ENCODE measurements at regions not wholly inside any gene's neighbourhood (a gene's known extent, or its start where the extent isn't known, plus 50 kb on each side); places are given as distances from the start of the nearest gene placed in this dataset.

DNA sequence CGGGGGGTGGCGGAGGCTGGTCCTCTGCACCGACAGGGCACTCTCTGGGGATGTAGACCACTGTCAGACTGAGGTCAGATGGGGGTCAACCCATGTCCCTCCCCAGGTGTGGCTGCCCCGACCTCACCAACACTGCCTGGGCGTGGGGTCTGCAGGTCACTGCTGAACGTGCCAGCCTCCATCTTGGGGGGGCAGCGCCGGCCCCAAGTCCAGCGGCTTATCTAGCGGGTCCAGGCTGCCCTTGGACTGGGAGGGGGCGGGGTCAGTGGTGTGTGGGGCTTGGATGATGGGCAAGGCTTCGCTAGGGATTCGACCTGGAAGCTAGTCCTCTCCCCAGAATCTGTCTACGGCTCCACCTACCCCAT, 178.2 kb downstream of the IGLL1 start:
- H3K27ac Mint-ChIP-seq = no peak overlapping the region
- CTCF ChIA-PET = no interaction called here
- no peaks in the 10 kb centered on the region for H3K9me3 Mint-ChIP-seq (ENCODE audit: low read depth)
- H3K27me3 Mint-ChIP-seq = peaks cover 3% of the 10 kb centered on the region
- H3K4me1 Mint-ChIP-seq = no peaks in the 10 kb centered on the region
- H3K36me3 Mint-ChIP-seq = no peaks in the 10 kb centered on the region
- no peak overlapping the region for H3K4me3 Mint-ChIP-seq
- no peak for DNase-seq
- no peak for ATAC-seq

DNA sequence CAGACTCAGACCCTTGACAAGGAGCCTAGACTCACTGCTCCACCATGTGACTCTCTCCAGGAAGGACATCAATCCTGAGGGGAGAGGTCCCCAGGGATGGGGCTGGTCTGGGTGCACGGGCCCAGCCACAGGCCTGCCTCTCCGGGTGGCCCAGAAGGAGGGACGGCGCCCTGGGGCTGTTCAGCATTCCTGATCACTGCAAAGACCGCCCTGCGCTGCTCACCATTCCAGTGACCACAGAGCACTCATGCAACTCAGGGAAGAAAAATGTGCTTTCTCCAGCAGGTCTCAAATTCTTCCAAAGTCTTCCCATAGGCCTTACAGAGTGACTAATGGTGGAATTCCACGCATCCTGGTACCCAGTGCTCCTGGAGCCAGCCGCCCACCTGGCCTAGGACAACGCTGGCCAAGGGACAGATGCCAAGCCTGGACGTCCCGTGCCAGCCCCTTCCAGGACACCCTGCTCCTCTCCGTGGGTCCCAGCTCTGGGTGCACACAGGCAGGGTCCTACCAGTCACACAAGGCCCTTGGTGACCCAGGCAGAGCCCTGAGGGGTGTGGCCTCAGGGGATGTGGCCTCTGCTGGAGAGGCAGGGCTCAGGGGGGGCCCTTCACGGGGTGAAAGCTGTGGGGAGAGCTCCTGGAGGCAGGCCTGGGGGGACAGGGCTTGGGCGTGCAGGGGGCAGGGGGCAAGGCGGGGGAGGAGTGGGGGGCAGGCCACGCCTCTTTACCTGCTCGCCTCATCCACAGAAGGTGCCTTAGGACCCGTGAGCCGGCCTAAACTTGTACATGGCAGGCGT, 178.8 kb downstream of the IGLL1 start:
- no peaks in the 10 kb centered on the region for H3K36me3 Mint-ChIP-seq
- DNase-seq (no peak), ATAC-seq (no peak)
- H3K4me3 Mint-ChIP-seq = no peak overlapping the region
- CTCF ChIA-PET = no interaction called here
- H3K27me3 Mint-ChIP-seq = peaks cover 1% of the 10 kb centered on the region
- no peaks in the 10 kb centered on the region for H3K9me3 Mint-ChIP-seq (ENCODE audit: low read depth)
- H3K27ac Mint-ChIP-seq = no peak overlapping the region
- H3K4me1 Mint-ChIP-seq = peaks cover 2% of the 10 kb centered on the region

DNA sequence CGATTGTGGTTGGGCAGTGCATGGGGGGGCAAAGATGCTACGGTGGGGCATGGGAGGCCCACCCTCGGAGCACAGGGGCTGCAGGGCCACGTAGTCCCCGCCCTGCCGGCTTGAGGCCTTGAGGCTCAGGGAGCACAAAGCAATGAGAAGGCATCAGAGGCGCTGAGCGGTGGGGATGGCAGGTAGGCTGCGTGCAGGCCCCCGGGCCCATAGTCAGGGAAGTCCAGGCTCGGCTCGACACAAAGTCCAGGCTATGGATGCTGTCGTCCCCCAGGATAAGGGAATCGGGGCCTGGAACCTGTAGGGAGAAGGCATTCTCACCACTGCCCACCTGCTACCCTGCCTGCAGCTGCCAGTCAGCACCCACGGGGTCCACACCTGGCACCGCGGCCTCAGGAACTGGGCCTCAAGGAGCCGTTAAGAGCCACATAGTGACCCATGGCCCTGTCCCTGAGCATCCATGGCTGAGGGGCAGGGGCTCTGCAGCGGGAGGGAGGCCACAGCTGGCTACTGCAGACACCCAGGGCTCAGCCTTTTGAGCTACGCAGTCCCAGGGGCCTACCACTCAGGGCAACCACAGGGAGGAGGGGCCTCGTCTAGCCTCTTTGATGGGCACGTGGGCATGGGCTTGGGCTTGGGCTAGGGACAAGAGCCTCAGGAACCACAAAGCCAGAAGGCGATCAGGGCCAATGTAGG, 179.7 kb downstream of the IGLL1 start:
- no peak overlapping the region for H3K4me3 Mint-ChIP-seq

DNA sequence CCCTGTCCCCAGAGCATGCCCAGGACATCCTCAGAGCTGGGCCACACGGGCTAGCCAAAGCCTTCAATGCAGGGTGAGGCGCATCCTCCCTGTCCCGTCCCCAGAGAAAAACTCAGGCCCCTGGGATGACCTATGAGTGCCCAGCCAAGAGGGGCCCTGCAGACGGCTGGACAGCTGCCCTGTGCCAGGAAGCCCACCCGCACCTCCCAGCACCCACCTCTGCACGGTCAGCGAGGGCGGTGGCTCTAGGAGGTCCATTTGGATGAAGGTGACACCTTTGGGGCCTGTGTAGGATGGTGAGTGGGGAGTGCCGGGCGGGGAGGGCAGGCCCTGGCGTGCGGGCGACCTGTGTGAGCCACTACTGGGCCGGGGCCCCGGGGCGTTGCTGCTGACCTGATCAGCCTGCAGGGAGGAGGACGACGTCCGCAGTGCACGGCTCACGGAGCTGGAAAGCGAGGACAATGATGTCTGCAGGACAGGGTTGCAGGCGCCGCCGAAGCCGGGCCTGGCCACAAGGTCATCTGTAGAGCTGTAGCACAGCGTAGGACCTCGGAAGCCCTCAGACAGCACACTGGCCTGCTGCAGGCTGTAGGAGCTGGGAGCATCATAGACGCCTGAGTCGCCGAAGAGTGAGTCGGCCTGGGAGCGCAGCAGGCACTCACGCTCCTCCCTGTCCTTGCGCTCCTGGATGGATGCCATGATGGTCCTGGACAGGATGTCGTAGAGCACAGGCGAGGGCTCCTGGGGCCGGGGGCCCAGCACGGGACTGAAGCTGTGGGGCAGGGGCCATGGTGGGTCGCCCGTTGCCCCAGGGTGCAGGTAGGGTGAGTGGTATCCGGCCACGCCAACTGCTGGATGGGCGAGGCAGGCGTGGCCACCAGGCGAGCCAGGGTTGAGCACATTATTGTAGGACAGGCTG, 180.5 kb downstream of the IGLL1 start:
- peaks cover 2% of the 10 kb centered on the region for H3K4me1 Mint-ChIP-seq
- no peaks in the 10 kb centered on the region for H3K36me3 Mint-ChIP-seq
- DNase-seq = no peak
- H3K4me3 Mint-ChIP-seq = no peak overlapping the region
- H3K27ac Mint-ChIP-seq = no peak overlapping the region
- no peaks in the 10 kb centered on the region for H3K9me3 Mint-ChIP-seq (ENCODE audit: low read depth)
- no peaks in the 10 kb centered on the region for H3K27me3 Mint-ChIP-seq
- ATAC-seq = no peak
- CTCF ChIA-PET = interaction anchor here (2.3 kb wide), 1 partner anchor 14 kb away, joined by 7 read pairs; no protein-coding TSS in a partner anchor

More for the DNA sequence above, 179.7 kb downstream of the IGLL1 start:
- ATAC-seq (no peak), DNase-seq (no peak)
- no peaks in the 10 kb centered on the region for H3K36me3 Mint-ChIP-seq
- no peak overlapping the region for H3K27ac Mint-ChIP-seq
- no peaks in the 10 kb centered on the region for H3K9me3 Mint-ChIP-seq (ENCODE audit: low read depth)
- H3K4me1 Mint-ChIP-seq = peaks cover 2% of the 10 kb centered on the region
- CTCF ChIA-PET = interaction anchor here (2.3 kb wide), 1 partner anchor 15 kb away, joined by 7 read pairs; no protein-coding TSS in a partner anchor
- no peaks in the 10 kb centered on the region for H3K27me3 Mint-ChIP-seq

DNA sequence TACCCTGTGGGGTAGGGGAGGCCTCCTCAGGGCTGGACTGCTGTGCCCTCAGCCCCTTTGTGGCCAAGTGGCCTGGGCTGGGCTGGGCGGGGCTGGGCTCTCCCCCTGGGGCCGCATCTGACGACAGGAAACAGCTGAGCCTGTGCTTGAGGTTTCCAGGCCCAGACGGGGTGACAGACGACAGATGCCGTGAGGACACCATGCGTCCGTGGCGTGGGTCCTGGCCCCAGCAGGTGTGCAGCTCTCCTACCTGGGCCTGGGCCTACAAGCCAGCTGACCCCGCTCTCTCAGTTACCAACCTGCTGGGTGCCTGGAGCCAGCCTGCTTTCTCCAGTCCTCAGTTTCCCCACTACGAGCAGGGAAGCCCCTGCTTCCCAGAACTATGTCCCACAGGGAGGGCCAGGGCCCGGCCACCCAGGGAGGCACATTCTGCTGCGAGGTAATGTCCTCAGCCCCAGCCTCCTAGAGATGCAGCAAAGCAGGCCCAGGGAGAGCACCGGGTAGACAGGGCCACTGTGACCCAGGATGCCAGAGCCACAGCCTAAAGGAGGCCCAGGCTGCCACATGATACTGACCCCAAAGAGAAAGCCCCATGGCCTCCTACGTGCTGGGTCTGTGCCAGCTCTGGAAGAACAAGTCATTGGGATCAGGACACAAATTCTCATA, 181.3 kb downstream of the IGLL1 start:
- CTCF ChIA-PET = interaction anchor here (2.3 kb wide), 1 partner anchor 13 kb away, joined by 7 read pairs; no protein-coding TSS in a partner anchor
- Mint-ChIP-seq H3K4me3 (no peak overlapping the region), H3K36me3 (no peaks in the 10 kb centered on the region), H3K27me3 (no peaks in the 10 kb centered on the region), H3K27ac (no peak overlapping the region), H3K9me3 (ENCODE audit: low read depth) (no peaks in the 10 kb centered on the region), H3K4me1 (peaks cover 2% of the 10 kb centered on the region)
- DNase-seq (no peak), ATAC-seq (no peak)

DNA sequence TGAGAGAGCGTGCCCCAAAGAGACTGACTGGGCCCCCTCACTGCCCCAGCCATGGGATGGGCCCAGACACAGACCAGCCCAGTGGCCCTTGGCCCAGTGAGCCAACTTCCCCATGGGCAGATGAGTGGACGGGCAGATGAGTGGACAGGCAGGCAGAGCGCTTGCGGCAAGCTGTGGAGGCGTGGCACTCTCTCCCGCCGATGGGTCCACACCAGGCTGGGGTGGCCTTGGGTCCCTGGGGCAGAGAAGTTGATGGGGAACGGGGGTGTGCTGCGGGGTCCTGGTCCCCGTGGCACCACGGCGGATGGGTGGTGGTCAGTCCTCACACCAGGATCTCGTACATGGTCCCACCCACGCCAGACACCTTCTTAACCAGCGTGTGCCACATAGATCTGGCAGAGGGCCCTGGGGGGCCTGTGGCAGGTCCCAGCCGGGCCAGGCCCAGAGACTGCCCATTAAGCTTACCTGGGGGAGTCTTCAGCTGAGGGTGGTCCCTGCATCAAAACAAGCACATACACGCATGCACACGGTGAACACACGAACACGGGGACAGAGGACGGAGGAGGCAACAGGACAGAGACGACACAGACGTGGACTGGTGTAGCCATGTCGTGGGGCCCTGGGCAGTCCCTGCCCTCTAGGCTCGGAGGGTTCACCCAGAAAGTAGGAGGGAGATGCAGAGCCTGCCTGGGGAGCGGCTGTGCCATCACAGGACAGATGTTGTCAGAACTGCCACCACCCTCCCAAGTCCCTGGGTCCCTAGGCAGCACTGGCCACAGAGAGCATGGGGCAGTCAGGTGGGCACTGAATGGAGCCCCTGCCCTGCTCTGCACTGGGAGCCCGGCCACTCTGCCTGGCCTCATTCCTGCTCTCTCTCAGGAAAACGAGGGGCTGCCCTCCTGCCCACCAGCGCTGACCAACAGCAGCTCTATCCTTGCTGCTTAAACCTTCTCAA, 182.2 kb downstream of the IGLL1 start:
- H3K36me3 Mint-ChIP-seq = no peaks in the 10 kb centered on the region
- DNase-seq (no peak), ATAC-seq (no peak)
- H3K9me3 Mint-ChIP-seq (ENCODE audit: low read depth) = no peaks in the 10 kb centered on the region
- no peak overlapping the region for H3K4me3 Mint-ChIP-seq
- no peaks in the 10 kb centered on the region for H3K27me3 Mint-ChIP-seq
- H3K27ac Mint-ChIP-seq = no peak overlapping the region
- H3K4me1 Mint-ChIP-seq = peaks cover 2% of the 10 kb centered on the region
- CTCF ChIA-PET = interaction anchor here (2.3 kb wide), 1 partner anchor 12 kb away, joined by 7 read pairs; no protein-coding TSS in a partner anchor

DNA sequence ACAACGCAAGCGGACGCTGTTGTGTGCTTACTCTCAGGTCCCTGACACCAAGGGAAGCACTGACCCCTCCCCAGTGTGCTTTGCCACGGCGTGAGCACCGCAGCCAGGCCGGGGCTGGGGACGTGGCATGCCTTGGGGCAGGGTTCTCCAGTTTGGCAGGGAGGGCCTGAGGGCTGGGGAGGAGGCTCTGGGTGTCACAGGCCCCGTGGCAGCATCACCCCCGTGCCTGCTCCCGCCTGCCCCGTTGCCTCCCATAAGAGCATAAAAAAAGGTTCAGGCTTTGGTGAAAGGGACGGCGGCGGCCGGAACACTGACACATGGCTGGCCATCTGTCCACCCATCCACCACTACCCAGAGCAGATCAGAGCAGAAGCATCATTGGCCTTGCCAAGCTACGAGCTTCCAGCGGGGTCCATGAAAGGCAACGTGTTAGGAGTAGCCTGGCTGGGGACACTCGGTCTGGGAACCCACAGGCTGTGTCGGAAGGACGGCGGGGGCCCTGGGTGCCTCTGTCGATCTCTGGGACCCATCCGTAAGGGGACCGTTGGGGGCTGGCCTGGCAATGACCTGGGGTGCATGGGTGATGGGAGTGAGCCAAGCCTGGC, 183.0 kb downstream of the IGLL1 start:
- Mint-ChIP-seq H3K36me3 (no peaks in the 10 kb centered on the region), H3K27ac (no peak overlapping the region)
- CTCF ChIA-PET = no interaction called here

DNA sequence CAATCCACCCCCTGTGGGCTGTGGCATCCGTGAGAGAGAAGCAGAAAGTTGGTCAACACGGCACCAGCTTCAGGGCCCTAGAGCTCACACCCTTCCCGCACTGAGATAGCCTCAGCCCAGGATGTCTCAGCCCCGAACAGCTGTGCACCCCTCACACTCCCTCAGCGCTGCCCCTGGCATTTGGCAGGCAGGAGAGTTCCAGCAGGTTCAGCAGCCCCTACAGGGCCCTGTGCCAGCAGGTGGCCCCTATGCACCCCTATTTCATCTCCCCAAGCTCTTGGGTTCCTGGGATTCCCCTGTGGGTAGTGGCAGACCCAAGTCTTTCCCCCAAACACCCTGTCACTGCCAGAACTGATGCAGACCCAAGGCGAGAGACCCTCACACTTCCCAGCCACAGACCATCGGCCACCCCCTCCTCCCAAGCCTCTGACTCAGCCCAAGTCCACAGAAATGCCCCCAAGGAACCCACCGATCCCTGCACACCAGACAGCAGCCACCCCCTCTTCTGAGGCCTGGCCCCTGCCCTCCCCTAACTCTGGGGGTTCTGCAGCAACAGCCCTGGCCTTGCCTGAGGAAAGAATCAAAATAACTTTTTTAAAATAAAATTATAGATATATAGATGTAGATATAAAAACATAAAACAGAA, 183.6 kb downstream of the IGLL1 start:
- Mint-ChIP-seq H3K27ac (no peak overlapping the region), H3K4me3 (no peak overlapping the region), H3K27me3 (no peaks in the 10 kb centered on the region), H3K36me3 (no peaks in the 10 kb centered on the region), H3K4me1 (peaks cover 2% of the 10 kb centered on the region), H3K9me3 (ENCODE audit: low read depth) (no peaks in the 10 kb centered on the region)
- no peak for DNase-seq
- no peak for ATAC-seq
- CTCF ChIA-PET = no interaction called here

More for the DNA sequence above, 183.0 kb downstream of the IGLL1 start:
- H3K4me3 Mint-ChIP-seq = no peak overlapping the region
- peaks cover 2% of the 10 kb centered on the region for H3K4me1 Mint-ChIP-seq
- no peaks in the 10 kb centered on the region for H3K9me3 Mint-ChIP-seq (ENCODE audit: low read depth)
- H3K27me3 Mint-ChIP-seq = no peaks in the 10 kb centered on the region
- ATAC-seq (no peak), DNase-seq (no peak)

DNA sequence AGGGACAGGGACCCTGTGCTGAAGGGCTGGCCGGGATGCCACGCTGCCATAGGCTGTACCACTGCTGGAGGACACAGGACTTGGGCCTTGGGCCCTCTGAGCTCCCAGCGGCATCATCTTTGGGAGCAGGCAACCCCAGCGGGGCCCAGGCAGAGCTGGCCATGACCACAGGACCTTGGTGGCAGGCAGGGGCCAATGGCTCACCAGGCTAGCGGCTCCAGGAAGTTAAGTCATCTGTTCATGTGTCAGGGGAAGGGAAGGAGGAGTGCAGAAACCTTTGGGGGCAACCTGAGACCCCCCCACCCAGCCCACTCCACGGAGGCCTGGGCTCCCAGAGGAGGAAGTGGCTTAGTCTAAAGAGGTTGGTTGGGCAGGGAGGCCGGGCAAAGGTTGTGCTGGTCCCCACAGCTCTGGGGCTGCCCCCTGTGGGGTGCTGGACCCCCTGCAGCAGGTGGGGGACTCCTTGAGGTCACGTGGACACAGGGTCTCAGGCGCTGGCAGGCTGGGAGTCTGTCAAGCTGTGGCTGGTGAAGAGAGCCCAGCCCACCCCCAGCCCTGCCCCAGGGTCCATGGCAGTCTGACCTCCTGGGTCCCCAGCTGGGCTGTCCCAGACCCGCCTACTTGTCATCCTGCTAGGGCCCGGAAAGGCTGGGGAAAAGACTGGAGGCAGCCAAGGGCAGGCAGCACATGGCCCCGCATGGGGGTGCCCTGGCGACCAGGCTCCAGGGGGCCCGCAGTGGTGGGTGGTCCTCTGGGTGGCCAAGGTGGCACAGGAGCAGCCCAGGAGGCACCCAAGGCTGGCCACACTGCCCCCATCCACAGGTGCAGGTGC, 184.3 kb downstream of the IGLL1 start:
- Mint-ChIP-seq H3K4me1 (peaks cover 2% of the 10 kb centered on the region), H3K27ac (no peak overlapping the region), H3K27me3 (no peaks in the 10 kb centered on the region), H3K9me3 (ENCODE audit: low read depth) (no peaks in the 10 kb centered on the region), H3K4me3 (no peak overlapping the region), H3K36me3 (no peaks in the 10 kb centered on the region)
- DNase-seq (no peak), ATAC-seq (no peak)
- CTCF ChIA-PET = no interaction called here

DNA sequence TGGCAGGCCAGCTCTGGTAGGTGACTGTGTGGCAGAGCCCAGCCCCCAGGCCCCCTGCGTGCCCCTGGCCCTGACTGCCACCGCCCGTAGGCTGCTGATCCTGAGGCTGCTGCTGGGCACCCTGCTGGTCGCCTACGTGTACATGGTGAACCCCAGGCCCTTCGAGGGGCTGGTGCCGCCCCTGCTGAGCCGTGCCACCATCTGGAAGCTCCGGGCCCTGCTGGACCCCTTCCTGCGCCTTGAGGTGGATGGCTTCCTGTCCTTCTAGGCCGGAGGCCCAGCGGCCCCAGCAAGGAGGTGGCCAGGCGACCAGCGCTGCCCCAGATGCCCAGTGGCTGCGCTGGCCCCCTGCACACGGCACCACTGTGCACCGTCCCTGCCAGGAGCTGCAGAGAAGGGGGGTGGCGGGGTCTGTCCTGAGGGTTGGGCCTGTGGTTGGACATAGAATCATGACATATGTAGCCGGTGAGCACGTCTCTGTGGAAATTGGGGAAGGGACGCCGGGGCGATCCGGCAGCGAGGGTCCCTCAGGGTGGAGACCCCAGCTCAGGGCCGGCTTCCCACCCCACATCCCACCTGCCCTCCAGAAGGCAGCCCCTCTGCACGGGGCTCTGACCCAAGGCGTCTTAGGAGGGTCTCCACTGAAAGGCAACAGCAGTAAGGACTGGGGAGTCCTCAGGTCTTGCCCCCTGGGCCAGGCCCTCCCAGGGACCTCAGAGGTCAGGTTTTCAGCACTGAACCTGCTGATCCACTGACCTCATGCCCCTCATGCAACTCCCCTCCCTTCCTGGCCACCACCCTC, 185.4 kb downstream of the IGLL1 start:
- H3K4me3 Mint-ChIP-seq = no peak overlapping the region

More for the DNA sequence above, 185.4 kb downstream of the IGLL1 start:
- Mint-ChIP-seq H3K27ac (no peak overlapping the region), H3K36me3 (no peaks in the 10 kb centered on the region), H3K27me3 (no peaks in the 10 kb centered on the region), H3K9me3 (ENCODE audit: low read depth) (no peaks in the 10 kb centered on the region), H3K4me1 (peaks cover 2% of the 10 kb centered on the region)
- DNase-seq (no peak), ATAC-seq (no peak)
- CTCF ChIA-PET = interaction anchor here (1.4 kb wide), 1 partner anchor 9 kb away, joined by 8 read pairs; no protein-coding TSS in a partner anchor
